Liver (tissue), 8 donors: ENCODE measurements at regions not wholly inside any gene's neighbourhood (a gene's known extent, or its start where the extent isn't known, plus 50 kb on each side); places are given as distances from the start of the nearest gene placed in this dataset.

Source experiments
- DNase-seq: peaks from one replicate; pipeline ENCODE4 v3.0.0-alpha.2; 2017; ENCODE audit warnings: low spot score
- H3K27ac ChIP-seq, 2 donors: one replicate each; pipeline ENCODE4 v1.7.0; 2013; ENCODE audit warnings: inconsistent platforms in 2 of 2, low read length in 2 of 2, control low read depth in 1 of 2, low read depth in 1 of 2, mild to moderate bottlenecking in 1 of 2
- H3K27me3 ChIP-seq, 4 donors: one replicate each; pipeline versions ENCODE4 v1.6.1 to v1.7.0; 2013; ENCODE audit warnings: low read length in 3 of 4, inconsistent platforms in 1 of 4, mild to moderate bottlenecking in 1 of 4, moderate library complexity in 1 of 4; ENCODE audit not compliant: control insufficient read depth in 4 of 4, insufficient read depth in 4 of 4
- H3K36me3 ChIP-seq, 4 donors: one replicate each; pipeline versions ENCODE4 v1.6.1 to v1.7.0; 2013; ENCODE audit warnings: low read length in 3 of 4, mild to moderate bottlenecking in 3 of 4, low read depth in 1 of 4, moderate library complexity in 1 of 4; ENCODE audit not compliant: control insufficient read depth in 4 of 4, insufficient read depth in 3 of 4
- H3K4me1 ChIP-seq, 4 donors: one replicate each; pipeline versions ENCODE4 v1.6.1 to v1.7.0; 2013; ENCODE audit warnings: low read length in 3 of 4, mild to moderate bottlenecking in 3 of 4, moderate library complexity in 1 of 4; ENCODE audit not compliant: control insufficient read depth in 4 of 4, insufficient read depth in 4 of 4
- H3K4me3 ChIP-seq, 3 donors: one replicate each; pipeline versions ENCODE4 v1.6.1 to v1.7.0; 2013; ENCODE audit warnings: low read length in 3 of 3, control low read depth in 1 of 3, low read depth in 1 of 3, mild to moderate bottlenecking in 1 of 3
- H3K9ac ChIP-seq, 2 donors: one replicate each; pipeline ENCODE4 v1.7.0; 2013; ENCODE audit warnings: low read length in 2 of 2, mild to moderate bottlenecking in 2 of 2, moderate library complexity in 2 of 2, control low read depth in 1 of 2, low read depth in 1 of 2
- H3K9me3 ChIP-seq, 4 donors: one replicate each; pipeline versions ENCODE4 v1.6.1 to v1.7.0; 2013; ENCODE audit warnings: low read length in 3 of 4; ENCODE audit not compliant: control insufficient read depth in 4 of 4
- CTCF ChIP-seq: fragments of 150-350 bp; IDR thresholded peaks from 2 replicates; pipeline ENCODE4 v1.5.1; 2017; ENCODE audit warnings: improper control_type of control experiment, low read depth, low read length; ENCODE audit not compliant: missing input control
- EGR1 ChIP-seq, 2 donors: IDR thresholded peaks; 2 replicates each; pipeline ENCODE4 v1.6.1; 2016 to 2018; ENCODE audit warnings: antibody characterized with exemption in 2 of 2, low read depth in 2 of 2
- FOXA1 ChIP-seq: IDR thresholded peaks from 2 replicates; pipeline ENCODE4 v1.6.1; 2016; ENCODE audit warnings: antibody characterized with exemption
- FOXA2 ChIP-seq: IDR thresholded peaks from 2 replicates; pipeline ENCODE4 v1.6.1; 2016; ENCODE audit warnings: antibody characterized with exemption
- GABPA ChIP-seq, 2 donors: IDR thresholded peaks in 1 of 2; conservative IDR thresholded peaks in 1 of 2; 2 replicates each; pipeline ENCODE4 v1.6.1; 2016; ENCODE audit warnings: antibody characterized with exemption in 2 of 2, mild to moderate bottlenecking in 1 of 2, moderate library complexity in 1 of 2
- HNF4A ChIP-seq, 2 donors: conservative IDR thresholded peaks; 2 replicates each; pipeline ENCODE4 v1.6.1; 2016; ENCODE audit warnings: antibody characterized with exemption in 2 of 2, mild to moderate bottlenecking in 2 of 2
- HNF4G ChIP-seq: IDR thresholded peaks from 2 replicates; pipeline ENCODE4 v1.6.1; 2016; ENCODE audit warnings: antibody characterized with exemption
- JUND ChIP-seq, 2 donors: IDR thresholded peaks; 2 replicates each; pipeline ENCODE4 v1.6.1; 2016; ENCODE audit warnings: antibody characterized with exemption in 2 of 2
- NR2F2 ChIP-seq: IDR thresholded peaks from 2 replicates; pipeline ENCODE4 v1.6.1; 2016; ENCODE audit warnings: antibody characterized with exemption
- RAD21 ChIP-seq, 2 donors: IDR thresholded peaks; 2 replicates each; pipeline ENCODE4 v1.6.1; 2016; ENCODE audit warnings: antibody characterized with exemption in 2 of 2, mild to moderate bottlenecking in 2 of 2
- RXRA ChIP-seq, 2 donors: IDR thresholded peaks; 2 replicates each; pipeline ENCODE4 v1.6.1; 2017 to 2018; ENCODE audit warnings: antibody characterized with exemption in 2 of 2, mild to moderate bottlenecking in 1 of 2
- SP1 ChIP-seq: IDR thresholded peaks from 2 replicates; pipeline ENCODE4 v1.6.1; 2018; ENCODE audit warnings: antibody characterized with exemption, mild to moderate bottlenecking
- TAF1 ChIP-seq: conservative IDR thresholded peaks from 2 replicates; pipeline ENCODE4 v1.6.1; 2016; ENCODE audit warnings: antibody characterized with exemption, mild to moderate bottlenecking
- YY1 ChIP-seq: IDR thresholded peaks from 2 replicates; pipeline ENCODE4 v1.6.1; 2016; ENCODE audit warnings: antibody characterized with exemption, mild to moderate bottlenecking
- WGBS: extraction: QIAGEN DNeasy Blood & Tissue Kit; methylation state at CpG from one replicate; pipeline ENCODE4 v1.1.7; 2013; 5-methylcytosine and 5-hydroxymethylcytosine counted together
- TF ChIP-seq, protein P1 (sequence below): IDR thresholded peaks from 2 replicates; pipeline ENCODE4 v1.6.1; 2016; ENCODE audit warnings: antibody characterized with exemption
- TF ChIP-seq, protein P2 (sequence below): IDR thresholded peaks from 2 replicates; pipeline ENCODE4 v1.6.1; 2016; ENCODE audit warnings: antibody characterized with exemption, mild to moderate bottlenecking
- TF ChIP-seq, protein P3 (sequence below): IDR thresholded peaks from 2 replicates; pipeline ENCODE4 v1.6.1; 2016; ENCODE audit warnings: antibody characterized with exemption
- TF ChIP-seq, protein P4 (sequence below): IDR thresholded peaks from 2 replicates; pipeline ENCODE4 v1.6.1; 2016; ENCODE audit warnings: antibody characterized with exemption
- donor health status: healthy.
- donor health status: healthy.
- donor health status: healthy.
- donor health status: healthy.
- donor health status: healthy.

DNA sequence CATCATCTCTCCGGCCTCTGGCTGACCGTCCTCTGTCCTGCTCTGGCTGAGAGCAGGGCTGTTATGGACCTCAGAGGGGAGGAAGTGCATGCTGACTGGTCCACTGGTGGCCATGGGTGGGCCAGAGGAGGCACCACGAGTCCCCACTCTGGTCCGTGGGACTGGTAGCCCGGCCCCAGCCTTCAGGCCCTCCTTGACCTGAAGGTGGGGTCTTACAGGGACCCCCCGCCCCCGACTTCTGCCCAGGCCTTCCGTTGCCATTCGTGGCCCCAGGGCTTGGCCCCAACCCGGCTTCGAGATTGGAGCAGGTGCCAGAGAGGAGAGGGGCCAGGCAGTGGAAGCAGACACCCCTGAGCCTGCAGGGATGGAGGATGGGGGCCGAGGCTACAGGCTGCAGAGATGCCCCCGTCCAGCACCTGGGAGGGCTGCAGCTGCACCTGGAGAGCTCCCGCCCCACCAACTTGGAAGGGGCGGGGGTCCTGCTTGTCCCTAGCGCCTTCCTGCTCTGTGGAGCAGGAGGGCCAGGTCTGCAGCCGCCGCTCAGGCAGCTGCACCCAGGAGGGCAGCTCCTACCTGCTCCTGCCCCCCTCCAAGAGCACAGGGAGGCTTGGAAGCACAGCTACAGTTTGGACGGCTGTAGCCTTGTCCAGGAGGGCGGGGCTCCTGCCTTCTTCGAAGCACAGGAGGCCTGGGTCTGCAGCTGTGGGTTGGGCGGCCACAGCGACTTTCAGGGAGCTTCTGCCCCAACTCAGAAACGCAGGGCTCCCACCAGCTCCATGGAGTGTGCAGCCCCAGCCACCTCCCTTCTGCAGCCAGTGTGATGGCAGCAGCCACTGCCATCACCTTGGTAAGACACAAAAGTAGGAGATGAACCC, 142.5 kb downstream of the KLF13 start:
- no peaks in the 10 kb centered on the region for H3K27me3 ChIP-seq
- H3K4me3 ChIP-seq, result no peak overlapping the region
- 83% methylated on average over 24 of the region's 24 CpGs for WGBS
- H3K9me3 ChIP-seq, result no peaks in the 10 kb centered on the region
- no peak overlapping the region for H3K9ac ChIP-seq
- H3K27ac ChIP-seq, result no peak overlapping the region
- H3K4me1 ChIP-seq, result no peaks in the 10 kb centered on the region
- DNase-seq, result peak; percentile 28
- TF ChIP-seq GABPA (IDR thresholded peaks at IDR 0.05 in 1 of 2, conservative IDR thresholded peaks at IDR 0.05 in 1 of 2) (no peak), NR2F2 (no peak), JUND (IDR thresholded peaks at IDR 0.05) (no peak), RXRA (IDR thresholded peaks at IDR 0.05) (no peak), RAD21 (IDR thresholded peaks at IDR 0.05) (no peak), CTCF (no peak), HNF4G (no peak), HNF4A (conservative IDR thresholded peaks at IDR 0.05) (no peak), SP1 (no peak), FOXA2 (no peak), YY1 (no peak), TAF1 (no peak), EGR1 (IDR thresholded peaks at IDR 0.05; ENCODE audit: low read depth in 2 of 2) (no peak), FOXA1 (no peak)
- TF ChIP-seq, protein P1, sequence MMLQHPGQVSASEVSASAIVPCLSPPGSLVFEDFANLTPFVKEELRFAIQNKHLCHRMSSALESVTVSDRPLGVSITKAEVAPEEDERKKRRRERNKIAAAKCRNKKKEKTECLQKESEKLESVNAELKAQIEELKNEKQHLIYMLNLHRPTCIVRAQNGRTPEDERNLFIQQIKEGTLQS, result no peak
- TF ChIP-seq, protein P2, sequence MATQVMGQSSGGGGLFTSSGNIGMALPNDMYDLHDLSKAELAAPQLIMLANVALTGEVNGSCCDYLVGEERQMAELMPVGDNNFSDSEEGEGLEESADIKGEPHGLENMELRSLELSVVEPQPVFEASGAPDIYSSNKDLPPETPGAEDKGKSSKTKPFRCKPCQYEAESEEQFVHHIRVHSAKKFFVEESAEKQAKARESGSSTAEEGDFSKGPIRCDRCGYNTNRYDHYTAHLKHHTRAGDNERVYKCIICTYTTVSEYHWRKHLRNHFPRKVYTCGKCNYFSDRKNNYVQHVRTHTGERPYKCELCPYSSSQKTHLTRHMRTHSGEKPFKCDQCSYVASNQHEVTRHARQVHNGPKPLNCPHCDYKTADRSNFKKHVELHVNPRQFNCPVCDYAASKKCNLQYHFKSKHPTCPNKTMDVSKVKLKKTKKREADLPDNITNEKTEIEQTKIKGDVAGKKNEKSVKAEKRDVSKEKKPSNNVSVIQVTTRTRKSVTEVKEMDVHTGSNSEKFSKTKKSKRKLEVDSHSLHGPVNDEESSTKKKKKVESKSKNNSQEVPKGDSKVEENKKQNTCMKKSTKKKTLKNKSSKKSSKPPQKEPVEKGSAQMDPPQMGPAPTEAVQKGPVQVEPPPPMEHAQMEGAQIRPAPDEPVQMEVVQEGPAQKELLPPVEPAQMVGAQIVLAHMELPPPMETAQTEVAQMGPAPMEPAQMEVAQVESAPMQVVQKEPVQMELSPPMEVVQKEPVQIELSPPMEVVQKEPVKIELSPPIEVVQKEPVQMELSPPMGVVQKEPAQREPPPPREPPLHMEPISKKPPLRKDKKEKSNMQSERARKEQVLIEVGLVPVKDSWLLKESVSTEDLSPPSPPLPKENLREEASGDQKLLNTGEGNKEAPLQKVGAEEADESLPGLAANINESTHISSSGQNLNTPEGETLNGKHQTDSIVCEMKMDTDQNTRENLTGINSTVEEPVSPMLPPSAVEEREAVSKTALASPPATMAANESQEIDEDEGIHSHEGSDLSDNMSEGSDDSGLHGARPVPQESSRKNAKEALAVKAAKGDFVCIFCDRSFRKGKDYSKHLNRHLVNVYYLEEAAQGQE, result no peak
- TF ChIP-seq, protein P3, sequence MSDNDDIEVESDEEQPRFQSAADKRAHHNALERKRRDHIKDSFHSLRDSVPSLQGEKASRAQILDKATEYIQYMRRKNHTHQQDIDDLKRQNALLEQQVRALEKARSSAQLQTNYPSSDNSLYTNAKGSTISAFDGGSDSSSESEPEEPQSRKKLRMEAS, result no peak
- TF ChIP-seq, protein P4, sequence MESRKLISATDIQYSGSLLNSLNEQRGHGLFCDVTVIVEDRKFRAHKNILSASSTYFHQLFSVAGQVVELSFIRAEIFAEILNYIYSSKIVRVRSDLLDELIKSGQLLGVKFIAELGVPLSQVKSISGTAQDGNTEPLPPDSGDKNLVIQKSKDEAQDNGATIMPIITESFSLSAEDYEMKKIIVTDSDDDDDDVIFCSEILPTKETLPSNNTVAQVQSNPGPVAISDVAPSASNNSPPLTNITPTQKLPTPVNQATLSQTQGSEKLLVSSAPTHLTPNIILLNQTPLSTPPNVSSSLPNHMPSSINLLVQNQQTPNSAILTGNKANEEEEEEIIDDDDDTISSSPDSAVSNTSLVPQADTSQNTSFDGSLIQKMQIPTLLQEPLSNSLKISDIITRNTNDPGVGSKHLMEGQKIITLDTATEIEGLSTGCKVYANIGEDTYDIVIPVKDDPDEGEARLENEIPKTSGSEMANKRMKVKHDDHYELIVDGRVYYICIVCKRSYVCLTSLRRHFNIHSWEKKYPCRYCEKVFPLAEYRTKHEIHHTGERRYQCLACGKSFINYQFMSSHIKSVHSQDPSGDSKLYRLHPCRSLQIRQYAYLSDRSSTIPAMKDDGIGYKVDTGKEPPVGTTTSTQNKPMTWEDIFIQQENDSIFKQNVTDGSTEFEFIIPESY, result no peak
- H3K36me3 ChIP-seq, result no peaks in the 10 kb centered on the region
